Stimulated activated naive CD8-positive, alpha-beta T cell treated with anti-CD3 and anti-CD28 coated beads, Interleukin-15, amount 100 ng/mL, for 72 hours (primary cell): ENCODE measurements at regions not wholly inside any gene's neighbourhood (a gene's known extent, or its start where the extent isn't known, plus 50 kb on each side); places are given as distances from the start of the nearest gene placed in this dataset.

Experiments
- ATAC-seq: fragments of 150-1000 bp; cut with Tn5 transposase; 2 replicates; pipeline ENCODE4 v1.10.0; 2021; ENCODE audit warnings: mild to moderate bottlenecking, moderate library complexity
- DNase-seq, 2 donors: peaks; one replicate each; pipeline ENCODE4 v3.0.0; 2021 to 2022
- H3K27ac Mint-ChIP-seq, 2 donors: one replicate each; pipeline ENCODE4 v1.8.0; 2022; ENCODE audit warnings: mild to moderate bottlenecking in 2 of 2, mixed read lengths in 2 of 2, moderate library complexity in 2 of 2
- H3K27me3 Mint-ChIP-seq: one replicate; pipeline ENCODE4 v1.8.0; 2022; ENCODE audit warnings: mixed read lengths
- H3K4me1 Mint-ChIP-seq: one replicate; pipeline ENCODE4 v1.8.0; 2022; ENCODE audit warnings: mild to moderate bottlenecking, mixed read lengths
- H3K4me3 Mint-ChIP-seq, 2 donors: one replicate each; pipeline ENCODE4 v1.8.0; 2022; ENCODE audit warnings: mild to moderate bottlenecking in 2 of 2, mixed read lengths in 2 of 2, moderate library complexity in 1 of 2
- H3K9me3 Mint-ChIP-seq, 2 donors: one replicate each; pipeline ENCODE4 v1.8.0; 2022; ENCODE audit warnings: mixed read lengths in 2 of 2

- no peak overlapping the region for H3K4me3 Mint-ChIP-seq
- no peaks in the 10 kb centered on the region for H3K9me3 Mint-ChIP-seq
- DNase-seq (no peak), ATAC-seq (no peak)
- H3K27ac Mint-ChIP-seq, result no peak overlapping the region
- H3K27me3 Mint-ChIP-seq, result no peaks in the 10 kb centered on the region
- H3K4me1 Mint-ChIP-seq, result peaks cover 8% of the 10 kb centered on the region
Measured at GRCh38 chr4:81611221-81611620, 139.5 kb upstream of the RASGEF1B start.

GRCh38 chr4:81609844-81610243, 138.1 kb upstream of the RASGEF1B start:
- ATAC-seq (no peak), DNase-seq (no peak)
- Mint-ChIP-seq H3K9me3 (no peaks in the 10 kb centered on the region), H3K4me1 (peaks cover 8% of the 10 kb centered on the region), H3K27me3 (no peaks in the 10 kb centered on the region), H3K4me3 (no peak overlapping the region), H3K27ac (no peak overlapping the region)

DNA sequence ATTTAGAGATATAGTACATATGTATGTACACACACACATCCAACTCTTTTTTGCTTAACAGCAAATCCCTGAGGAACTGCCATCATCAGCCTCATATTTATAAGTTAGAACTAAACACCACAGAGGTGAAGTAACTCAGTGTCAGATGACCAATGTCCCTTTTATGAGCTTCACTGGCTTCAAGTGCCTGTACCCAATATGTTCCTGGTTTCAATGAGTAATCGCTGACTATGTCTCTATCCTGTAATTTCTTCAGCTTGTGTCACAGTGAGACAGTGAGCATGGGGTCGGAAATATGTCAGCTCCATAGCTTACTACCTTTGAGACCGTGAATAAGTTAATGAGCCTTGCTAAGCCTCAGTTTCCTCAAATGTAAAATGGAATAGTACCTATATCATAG, 136.2 kb upstream of the RASGEF1B start:
- Mint-ChIP-seq H3K27me3 (no peaks in the 10 kb centered on the region), H3K27ac (no peak overlapping the region), H3K9me3 (no peaks in the 10 kb centered on the region), H3K4me1 (peaks cover 8% of the 10 kb centered on the region), H3K4me3 (no peak overlapping the region)
- DNase-seq (no peak), ATAC-seq (no peak)

GRCh38 chr4:81606801-81607501, 135.2 kb upstream of the RASGEF1B start:
- no peak overlapping the region for H3K4me3 Mint-ChIP-seq
- ATAC-seq (no peak), DNase-seq (no peak)
- H3K27ac Mint-ChIP-seq, result peak overlapping the region in 1 of 2 donors; percentile 28
- no peaks in the 10 kb centered on the region for H3K9me3 Mint-ChIP-seq
- peaks cover 8% of the 10 kb centered on the region for H3K4me1 Mint-ChIP-seq
- no peaks in the 10 kb centered on the region for H3K27me3 Mint-ChIP-seq

GRCh38 chr4:81606166-81606565, 134.5 kb upstream of the RASGEF1B start:
- H3K27ac Mint-ChIP-seq, result no peak overlapping the region
- H3K9me3 Mint-ChIP-seq, result no peaks in the 10 kb centered on the region
- no peaks in the 10 kb centered on the region for H3K27me3 Mint-ChIP-seq
- H3K4me1 Mint-ChIP-seq, result peaks cover 8% of the 10 kb centered on the region
- no peak overlapping the region for H3K4me3 Mint-ChIP-seq
- ATAC-seq (no peak), DNase-seq (no peak)

GRCh38 chr4:81605271-81605670, 133.6 kb upstream of the RASGEF1B start:
- DNase-seq (no peak), ATAC-seq (no peak)
- Mint-ChIP-seq H3K4me1 (peaks cover 8% of the 10 kb centered on the region), H3K27ac (no peak overlapping the region), H3K27me3 (no peaks in the 10 kb centered on the region), H3K9me3 (no peaks in the 10 kb centered on the region), H3K4me3 (no peak overlapping the region)

- H3K4me3 Mint-ChIP-seq, result no peak overlapping the region
- ATAC-seq (no peak), DNase-seq (no peak)
- peaks cover 8% of the 10 kb centered on the region for H3K4me1 Mint-ChIP-seq
- no peaks in the 10 kb centered on the region for H3K27me3 Mint-ChIP-seq
- no peak overlapping the region for H3K27ac Mint-ChIP-seq
- H3K9me3 Mint-ChIP-seq, result no peaks in the 10 kb centered on the region
Measured at GRCh38 chr4:81604683-81605218, 133.0 kb upstream of the RASGEF1B start.

DNA sequence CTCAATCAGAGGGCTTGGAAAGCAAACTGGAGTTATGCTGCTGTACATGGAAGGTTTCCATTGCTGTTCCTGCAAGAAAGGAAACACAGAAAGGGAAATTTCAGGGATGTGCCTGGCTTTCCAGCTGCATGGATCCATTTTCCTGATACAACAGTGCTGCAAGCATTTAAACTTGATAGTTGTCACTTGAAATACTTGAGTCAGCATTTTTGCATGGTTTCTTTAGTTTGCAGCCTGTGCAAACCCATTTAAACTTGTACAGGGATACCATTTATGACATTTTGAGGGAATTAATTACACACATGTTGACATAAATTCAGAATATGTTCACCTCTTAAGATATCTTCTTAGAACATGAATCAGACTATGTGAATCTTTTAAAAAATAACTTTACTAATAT, 131.1 kb upstream of the RASGEF1B start:
- H3K27ac Mint-ChIP-seq, result no peak overlapping the region
- H3K4me1 Mint-ChIP-seq, result peaks cover 8% of the 10 kb centered on the region
- ATAC-seq (no peak), DNase-seq (no peak)
- no peaks in the 10 kb centered on the region for H3K9me3 Mint-ChIP-seq
- no peaks in the 10 kb centered on the region for H3K27me3 Mint-ChIP-seq
- H3K4me3 Mint-ChIP-seq, result no peak overlapping the region

GRCh38 chr4:81601358-81601694, 129.6 kb upstream of the RASGEF1B start:
- Mint-ChIP-seq H3K4me3 (no peak overlapping the region), H3K27me3 (no peaks in the 10 kb centered on the region)
- ATAC-seq, result no peak

DNA sequence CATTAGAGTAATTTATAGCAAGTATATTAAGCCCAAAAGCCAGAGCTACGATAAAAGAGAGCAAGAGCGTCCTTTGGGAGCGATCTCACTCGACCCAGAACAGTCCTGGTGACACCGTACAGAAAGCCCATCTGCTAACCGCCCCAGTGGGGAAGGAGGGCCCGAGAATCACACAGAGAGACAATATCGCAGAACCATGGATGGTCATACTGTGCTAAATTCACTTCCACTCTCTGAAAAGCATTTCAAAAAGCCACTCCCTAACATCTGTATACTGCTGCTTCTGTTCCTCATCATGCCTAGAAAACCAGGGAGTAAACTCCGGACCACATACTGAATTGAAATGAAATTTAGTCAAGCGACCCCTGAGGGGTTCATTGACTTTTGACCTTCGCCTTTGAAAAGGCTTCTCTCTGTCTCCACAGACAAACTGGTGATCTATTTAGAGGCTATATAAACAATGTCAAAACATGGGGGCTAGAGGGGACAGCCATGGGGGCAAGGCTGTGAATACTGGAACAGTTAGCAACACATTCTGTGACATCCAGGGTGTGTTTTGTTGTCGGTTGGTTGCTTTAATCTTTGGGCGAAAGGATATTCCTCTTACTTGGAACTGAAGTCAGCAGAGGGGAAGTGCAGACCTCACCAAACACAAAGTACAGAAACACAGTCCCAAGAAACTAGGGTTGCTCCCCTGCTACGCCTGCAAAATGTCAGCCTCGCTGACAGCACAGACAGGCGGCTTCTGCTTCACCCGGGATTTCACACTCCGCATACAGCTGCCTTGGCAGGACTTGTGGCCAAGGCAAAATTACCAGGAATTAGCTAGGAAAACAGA, 129.0 kb upstream of the RASGEF1B start:
- no peaks in the 10 kb centered on the region for H3K9me3 Mint-ChIP-seq
- no peak for ATAC-seq

More at GRCh38 chr4:81601358-81601694, 129.6 kb upstream of the RASGEF1B start:
- no peak for DNase-seq
- Mint-ChIP-seq H3K27ac (no peak overlapping the region), H3K4me1 (no peaks in the 10 kb centered on the region), H3K9me3 (no peaks in the 10 kb centered on the region)

GRCh38 chr4:81599742-81600380, 128.2 kb upstream of the RASGEF1B start:
- ATAC-seq (no peak), DNase-seq (no peak)
- Mint-ChIP-seq H3K9me3 (no peaks in the 10 kb centered on the region), H3K27ac (no peak overlapping the region), H3K4me1 (no peaks in the 10 kb centered on the region), H3K4me3 (no peak overlapping the region), H3K27me3 (no peaks in the 10 kb centered on the region)

More for the DNA sequence above, 129.0 kb upstream of the RASGEF1B start:
- no peak overlapping the region for H3K4me3 Mint-ChIP-seq
- H3K27ac Mint-ChIP-seq, result no peak overlapping the region
- no peaks in the 10 kb centered on the region for H3K27me3 Mint-ChIP-seq
- DNase-seq, result no peak
- no peaks in the 10 kb centered on the region for H3K4me1 Mint-ChIP-seq

DNA sequence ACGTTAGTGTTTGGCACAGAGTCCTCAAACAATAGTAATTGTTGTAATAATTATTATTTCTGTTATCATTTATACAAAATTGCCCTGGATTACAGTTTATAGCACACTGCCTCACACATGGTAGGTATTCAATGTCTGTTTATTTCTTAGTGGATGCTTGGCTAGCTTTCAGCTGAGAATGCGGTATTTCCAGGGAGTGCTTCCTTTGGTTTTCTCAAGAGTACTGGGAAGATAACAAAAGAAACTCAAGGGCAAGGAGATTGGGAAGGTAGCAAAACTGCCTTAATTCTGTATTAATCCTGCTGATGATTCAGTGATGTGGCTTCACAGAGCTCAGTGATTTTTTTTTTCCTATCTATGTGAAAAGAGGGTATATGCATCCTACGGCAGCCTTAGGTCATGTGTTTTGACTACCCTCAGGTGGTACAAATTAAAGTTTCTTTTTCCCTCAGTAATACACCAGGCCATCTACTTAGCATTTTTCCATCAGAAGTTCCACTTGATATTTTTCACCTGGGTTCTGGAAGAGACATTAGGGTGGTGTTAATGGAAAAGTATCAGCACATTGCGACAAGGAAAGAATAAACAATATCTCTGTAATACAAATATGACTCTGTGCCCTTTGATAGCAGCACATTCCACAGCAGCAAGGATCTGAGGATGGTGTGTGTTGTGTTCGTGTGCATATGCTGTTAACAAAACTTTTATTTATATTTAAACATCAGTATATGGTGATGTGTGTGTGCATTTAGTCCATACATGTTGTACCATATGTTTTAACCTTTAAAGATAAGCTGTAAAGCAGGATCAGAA, 124.3 kb upstream of the RASGEF1B start:
- Mint-ChIP-seq H3K4me1 (no peaks in the 10 kb centered on the region), H3K27me3 (no peaks in the 10 kb centered on the region), H3K9me3 (peaks cover 0 to 7% of the 10 kb centered on the region in 2 donors), H3K27ac (no peak overlapping the region), H3K4me3 (no peak overlapping the region)
- no peak for DNase-seq
- no peak for ATAC-seq

GRCh38 chr4:81595287-81595686, 123.6 kb upstream of the RASGEF1B start:
- no peaks in the 10 kb centered on the region for H3K27me3 Mint-ChIP-seq
- peaks cover 0 to 7% of the 10 kb centered on the region in 2 donors for H3K9me3 Mint-ChIP-seq
- DNase-seq (no peak), ATAC-seq (no peak)
- no peaks in the 10 kb centered on the region for H3K4me1 Mint-ChIP-seq
- H3K4me3 Mint-ChIP-seq, result no peak overlapping the region
- no peak overlapping the region for H3K27ac Mint-ChIP-seq

GRCh38 chr4:81594490-81595159, 122.9 kb upstream of the RASGEF1B start:
- ATAC-seq, result no peak

GRCh38 chr4:81592701-81593100, 121.0 kb upstream of the RASGEF1B start:
- ATAC-seq (no peak), DNase-seq (no peak)
- Mint-ChIP-seq H3K27me3 (no peaks in the 10 kb centered on the region), H3K4me3 (no peak overlapping the region), H3K9me3 (peaks cover 0 to 7% of the 10 kb centered on the region in 2 donors), H3K27ac (no peak overlapping the region), H3K4me1 (peaks cover 10% of the 10 kb centered on the region)

More at GRCh38 chr4:81594490-81595159, 122.9 kb upstream of the RASGEF1B start:
- Mint-ChIP-seq H3K4me1 (peaks cover 5% of the 10 kb centered on the region), H3K27me3 (no peaks in the 10 kb centered on the region), H3K9me3 (peaks cover 0 to 7% of the 10 kb centered on the region in 2 donors), H3K27ac (no peak overlapping the region), H3K4me3 (no peak overlapping the region)
- no peak for DNase-seq
